K562 (cell line): ENCODE measurements at regions not wholly inside any gene's neighbourhood (a gene's known extent, or its start where the extent isn't known, plus 50 kb on each side); places are given as distances from the start of the nearest gene placed in this dataset.

Experiments
- ATAC-seq: fragments of 200-7000 bp; cut with Tn5 transposase; 3 replicates; pipeline ENCODE4 v1.9.1; 2020; ENCODE audit warnings: moderate library complexity
- BruUV-seq: library from RNA; stranded (reverse); fragments of 400-500 nt; replicated peaks from 2 replicates; lab custom pipeline; 2021; lab: Mats Ljungman, UMichigan
- CTCF ChIA-PET: fragments of 300-600 bp; formaldehyde crosslinking; extraction: SDS; loops from one replicate; lab custom pipeline; 2021; ENCODE audit warnings: low intra/inter-chr PET ratio; lab: Yijun Ruan, JAX
- POLR2A ChIA-PET: fragments of 300-600, 350-650 bp; sonication (Branson Sonifier 250); formaldehyde crosslinking; extraction: SDS; loops from one replicate; lab custom pipeline; 2021; ENCODE audit warnings: antibody characterized with exemption, inconsistent platforms; lab: Yijun Ruan, JAX
- DNase-seq, 4 experiments: peaks; one replicate each; pipeline versions ENCODE4 v3.0.0 to v3.0.0-alpha.2; 2011 to 2018; ENCODE audit warnings: low spot score in 3 of 4, mixed read lengths in 3 of 4; ENCODE audit errors: extremely low read depth in 1 of 4
- FAIRE-seq: peaks from 2 replicates; lab custom pipeline; 2011; peaks lifted over from hg19 to GRCh38; lab: Jason Lieb, UNC
- H2AFZ ChIP-seq: 2 replicates; pipeline ENCODE4 v1.6.0; 2011; ENCODE audit warnings: low read depth, low read length, control low read depth, inconsistent platforms
- H3K27ac ChIP-seq: fragments of 200-600 bp; 3 replicates; pipeline ENCODE4 v1.8.0; 2011; ENCODE audit warnings: low read depth, mild to moderate bottlenecking, control low read depth, inconsistent platforms, low read length, moderate library complexity, mixed read lengths; ENCODE audit errors: extremely low read depth
- H3K27me3 ChIP-seq, 2 experiments: fragments of 300-600 bp in 1 of 2; 2 replicates in 1 of 2; 3 replicates in 1 of 2; pipeline versions ENCODE4 v1.6.0 to v1.8.0; 2011; ENCODE audit warnings: inconsistent platforms in 2 of 2, low read length in 2 of 2, mild to moderate bottlenecking in 1 of 2, mixed read lengths in 1 of 2, moderate library complexity in 1 of 2; ENCODE audit not compliant: control insufficient read depth in 2 of 2, insufficient read depth in 2 of 2
- H3K36me3 ChIP-seq: fragments of 300-600 bp; 3 replicates; pipeline ENCODE4 v1.8.0; 2011; ENCODE audit warnings: mild to moderate bottlenecking, low read length, inconsistent platforms; ENCODE audit not compliant: control insufficient read depth, insufficient read depth
- H3K4me1 ChIP-seq, 2 experiments: fragments of 200-600 bp in 1 of 2; replicated peaks in 1 of 2; 2 replicates in 1 of 2; 3 replicates in 1 of 2; pipeline versions ENCODE4 v1.5.1 to v1.8.0; 2011; ENCODE audit warnings: inconsistent platforms in 2 of 2, low read length in 2 of 2, mild to moderate bottlenecking in 1 of 2, mixed read lengths in 1 of 2, moderate library complexity in 1 of 2; ENCODE audit not compliant: control insufficient read depth in 2 of 2, insufficient read depth in 2 of 2
- H3K4me2 ChIP-seq: 2 replicates; pipeline ENCODE4 v1.6.1; 2011; ENCODE audit warnings: low read length, control low read depth, inconsistent platforms, mixed read lengths; ENCODE audit not compliant: insufficient read depth
- H3K4me3 ChIP-seq: fragments of 200-600 bp; sonication (generic), shearing (Covaris generic); 2 replicates; pipeline ENCODE4 v1.5.1; 2016; ENCODE audit warnings: control low read depth, inconsistent platforms
- H3K79me2 ChIP-seq: fragments of 200-600 bp; 3 replicates; pipeline ENCODE4 v1.8.0; 2011; ENCODE audit warnings: low read length, inconsistent platforms; ENCODE audit not compliant: control insufficient read depth, insufficient read depth
- H3K9ac ChIP-seq, 2 experiments: 2 replicates each; pipeline versions ENCODE4 v1.6.0 to v1.6.1; 2011; ENCODE audit warnings: low read depth in 2 of 2, low read length in 2 of 2, control low read depth in 1 of 2, inconsistent platforms in 1 of 2, mild to moderate bottlenecking in 1 of 2, mixed read lengths in 1 of 2; ENCODE audit not compliant: insufficient read depth in 1 of 2
- H3K9me1 ChIP-seq: one replicate; pipeline ENCODE4 v1.6.0; 2011; ENCODE audit warnings: inconsistent platforms, mild to moderate bottlenecking, low read length, moderate library complexity; ENCODE audit not compliant: control insufficient read depth, insufficient read depth
- H3K9me3 ChIP-seq: replicated peaks from 2 replicates; pipeline ENCODE4 v1.5.1; 2011; ENCODE audit warnings: low read depth, low read length, inconsistent platforms; ENCODE audit not compliant: control insufficient read depth, insufficient read depth
- H4K20me1 ChIP-seq: replicated peaks from 2 replicates; pipeline ENCODE4 v1.6.1; 2011; ENCODE audit warnings: low read length, inconsistent platforms, mixed read lengths; ENCODE audit not compliant: control insufficient read depth, insufficient read depth
- ARID2 ChIP-seq: fragments of 450-650 bp; IDR thresholded peaks from 2 replicates; pipeline ENCODE4 v1.6.1; 2017; ENCODE audit warnings: antibody characterized with exemption, mild to moderate bottlenecking
- NFYB ChIP-seq: IDR thresholded peaks from 2 replicates; pipeline ENCODE4 v1.6.1; 2011; ENCODE audit warnings: mild to moderate bottlenecking, moderate library complexity; ENCODE audit not compliant: insufficient read length; ENCODE audit errors: extremely low read depth
- NR2C1 ChIP-seq, 2 experiments: fragments of 450-650 bp; IDR thresholded peaks; 2 replicates each; pipeline ENCODE4 v1.6.1; 2017; ENCODE audit warnings: mild to moderate bottlenecking in 2 of 2, antibody characterized with exemption in 1 of 2, inconsistent platforms in 1 of 2, missing compliant biosample characterization in 1 of 2, missing genetic modification characterization in 1 of 2
- POLR2H ChIP-seq: IDR thresholded peaks from 2 replicates; pipeline ENCODE4 v1.6.1; 2016; ENCODE audit warnings: missing genetic modification characterization, low read depth, mild to moderate bottlenecking, control low read depth, missing compliant biosample characterization, moderate library complexity
- SAP30 ChIP-seq: fragments of 200-600 bp; sonication (generic); IDR thresholded peaks from 2 replicates; pipeline ENCODE4 v1.6.1; 2012; ENCODE audit warnings: borderline replicate concordance, low read depth, mild to moderate bottlenecking, moderate library complexity, low read length, control low read depth, inconsistent platforms; ENCODE audit not compliant: insufficient read depth, poor library complexity, severe bottlenecking
- SOX6 ChIP-seq: fragments of 450-650 bp; IDR thresholded peaks from 2 replicates; pipeline ENCODE4 v1.6.1; 2014; ENCODE audit warnings: mild to moderate bottlenecking
- SP1 ChIP-seq: sonication (generic); formaldehyde crosslinking; IDR thresholded peaks from 2 replicates; pipeline ENCODE4 v1.8.1; 2022; ENCODE audit warnings: mild to moderate bottlenecking, missing genetic modification reagents
- TBP ChIP-seq: optimal IDR thresholded peaks from 2 replicates; pipeline ENCODE3; 2011; ENCODE audit warnings: low read depth, low read length, improper control_type of control experiment
- ZBTB7A ChIP-seq: IDR thresholded peaks from 2 replicates; pipeline ENCODE4 v1.6.1; 2011; ENCODE audit warnings: low read depth, mild to moderate bottlenecking, low read length, moderate library complexity, borderline replicate concordance; ENCODE audit not compliant: control insufficient read depth
- ZFP36 ChIP-seq: fragments of 150-350 bp; IDR thresholded peaks from 2 replicates; pipeline ENCODE4 v1.6.1; 2018; ENCODE audit warnings: low read length, low read depth; ENCODE audit not compliant: partially characterized antibody
- ZKSCAN3 ChIP-seq: fragments of 250-450 bp; sonication (Bioruptor Pico); IDR thresholded peaks from 2 replicates; pipeline ENCODE4 v1.4.0; 2020
- ZNF431 ChIP-seq: sonication (generic); formaldehyde crosslinking; IDR thresholded peaks from 2 replicates; pipeline ENCODE4 v1.8.0; 2022; ENCODE audit warnings: mild to moderate bottlenecking, missing genetic modification reagents
- ZNF561 ChIP-seq: fragments of 450-650 bp; formaldehyde crosslinking; conservative IDR thresholded peaks from 2 replicates; pipeline ENCODE4 v1.4.0; 2020; ENCODE audit warnings: mild to moderate bottlenecking, moderate library complexity
- whole genome bisulfite sequencing: fragments of 100-300 bp; shearing (Covaris generic); methylation state at CpG from one replicate; pipeline ENCODE4 v1.1.6; 2016; ENCODE audit warnings: low coverage, mixed read lengths; ENCODE audit not compliant: insufficient coverage; ENCODE audit errors: missing lambda C conversion rate; 5-methylcytosine and 5-hydroxymethylcytosine counted together
- in situ Hi-C: fragments of 300-500 bp; cut with MboI; formaldehyde crosslinking; loops from 4 replicates; pipeline ENCODE4 v1.15.0; 2018; ENCODE audit warnings: inconsistent platforms, mixed read lengths
- intact Hi-C: fragments of 100-400 bp; cut with micrococcal nuclease; formaldehyde crosslinking; loops from 2 replicates; pipeline ENCODE4 v1.14.2; 2022
- TF ChIP-seq, protein P1 (sequence below): IDR thresholded peaks from 3 replicates; pipeline ENCODE4 v1.6.1; 2011; ENCODE audit warnings: borderline replicate concordance, mild to moderate bottlenecking, moderate library complexity; ENCODE audit not compliant: insufficient read length; ENCODE audit errors: extremely low read depth
- TF ChIP-seq, protein P2 (sequence below): IDR thresholded peaks from 2 replicates; pipeline ENCODE4 v1.6.1; 2014; ENCODE audit warnings: antibody characterized with exemption
- TF ChIP-seq, protein P3 (sequence below): IDR thresholded peaks from 3 replicates; pipeline ENCODE4 v1.6.1; 2011; ENCODE audit warnings: borderline replicate concordance, mild to moderate bottlenecking; ENCODE audit not compliant: insufficient read length, insufficient read depth

DNA sequence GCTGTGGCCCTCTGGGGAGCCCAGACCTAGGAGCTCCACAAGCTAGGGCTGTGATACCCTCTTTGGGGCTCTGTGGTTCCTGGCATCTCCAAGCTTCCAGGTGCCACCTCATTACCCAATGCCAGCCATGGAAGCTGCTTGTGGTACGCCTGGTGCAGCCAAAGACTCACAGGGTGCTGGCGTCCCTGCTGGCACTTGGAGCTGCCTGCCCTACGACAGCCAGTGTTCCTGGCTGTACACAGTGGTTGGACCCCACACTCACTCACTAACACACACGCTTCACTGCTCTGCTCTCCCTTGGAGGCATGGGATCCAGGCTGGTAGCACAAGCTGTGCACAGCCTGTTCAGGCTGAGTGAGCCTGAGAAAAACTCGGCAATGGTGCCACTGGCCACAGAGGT, 894.1 kb upstream of the PHF14 start:
- no peak for DNase-seq
- no peak for FAIRE-seq
- Histone ChIP-seq H3K27me3 (no peaks in the 10 kb centered on the region), H4K20me1 (no peaks in the 10 kb centered on the region), H3K4me3 (no peak overlapping the region), H3K9ac (no peak overlapping the region), H3K79me2 (peaks cover 5% of the 10 kb centered on the region; the same call in 1 of the 3 replicates), H3K9me3 (no peaks in the 10 kb centered on the region), H3K36me3 (no peaks in the 10 kb centered on the region), H3K4me2 (no peak overlapping the region), H2AFZ (no peak overlapping the region), H3K9me1 (no peaks in the 10 kb centered on the region), H3K4me1 (no peaks in the 10 kb centered on the region), H3K27ac (no peak overlapping the region)
- ChIA-PET CTCF (no interaction called here), POLR2A (no interaction called here)
- intact Hi-C loops, result no loop called here
- no TSS peak for BruUV-seq
- in situ Hi-C loops, result no loop called here
- no peak for ATAC-seq
- 1% methylated on average over 5 of the region's 5 CpGs for WGBS
- TF ChIP-seq SOX6, result no peak
- no peak for TF ChIP-seq SAP30
- TF ChIP-seq ZFP36, result no peak
- TF ChIP-seq POLR2H (tag), result no peak
- no peak for TF ChIP-seq ZNF561 (CRISPR knock-in tag)
- no peak for TF ChIP-seq ZNF431 (CRISPR knock-in tag)
- no peak for TF ChIP-seq ZKSCAN3 (CRISPR knock-in tag)
- TF ChIP-seq NFYB, result no peak
- TF ChIP-seq, protein P1, sequence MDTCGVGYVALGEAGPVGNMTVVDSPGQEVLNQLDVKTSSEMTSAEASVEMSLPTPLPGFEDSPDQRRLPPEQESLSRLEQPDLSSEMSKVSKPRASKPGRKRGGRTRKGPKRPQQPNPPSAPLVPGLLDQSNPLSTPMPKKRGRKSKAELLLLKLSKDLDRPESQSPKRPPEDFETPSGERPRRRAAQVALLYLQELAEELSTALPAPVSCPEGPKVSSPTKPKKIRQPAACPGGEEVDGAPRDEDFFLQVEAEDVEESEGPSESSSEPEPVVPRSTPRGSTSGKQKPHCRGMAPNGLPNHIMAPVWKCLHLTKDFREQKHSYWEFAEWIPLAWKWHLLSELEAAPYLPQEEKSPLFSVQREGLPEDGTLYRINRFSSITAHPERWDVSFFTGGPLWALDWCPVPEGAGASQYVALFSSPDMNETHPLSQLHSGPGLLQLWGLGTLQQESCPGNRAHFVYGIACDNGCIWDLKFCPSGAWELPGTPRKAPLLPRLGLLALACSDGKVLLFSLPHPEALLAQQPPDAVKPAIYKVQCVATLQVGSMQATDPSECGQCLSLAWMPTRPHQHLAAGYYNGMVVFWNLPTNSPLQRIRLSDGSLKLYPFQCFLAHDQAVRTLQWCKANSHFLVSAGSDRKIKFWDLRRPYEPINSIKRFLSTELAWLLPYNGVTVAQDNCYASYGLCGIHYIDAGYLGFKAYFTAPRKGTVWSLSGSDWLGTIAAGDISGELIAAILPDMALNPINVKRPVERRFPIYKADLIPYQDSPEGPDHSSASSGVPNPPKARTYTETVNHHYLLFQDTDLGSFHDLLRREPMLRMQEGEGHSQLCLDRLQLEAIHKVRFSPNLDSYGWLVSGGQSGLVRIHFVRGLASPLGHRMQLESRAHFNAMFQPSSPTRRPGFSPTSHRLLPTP, result no peak
- TF ChIP-seq NR2C1 (IDR thresholded peaks at IDR 0.05), result no peak
- no peak for TF ChIP-seq NR2C1 (tag; IDR thresholded peaks at IDR 0.05)
- no peak for TF ChIP-seq SP1 (CRISPR knock-in tag)
- no peak for TF ChIP-seq ARID2
- TF ChIP-seq ZBTB7A, result no peak
- TF ChIP-seq, protein P2, sequence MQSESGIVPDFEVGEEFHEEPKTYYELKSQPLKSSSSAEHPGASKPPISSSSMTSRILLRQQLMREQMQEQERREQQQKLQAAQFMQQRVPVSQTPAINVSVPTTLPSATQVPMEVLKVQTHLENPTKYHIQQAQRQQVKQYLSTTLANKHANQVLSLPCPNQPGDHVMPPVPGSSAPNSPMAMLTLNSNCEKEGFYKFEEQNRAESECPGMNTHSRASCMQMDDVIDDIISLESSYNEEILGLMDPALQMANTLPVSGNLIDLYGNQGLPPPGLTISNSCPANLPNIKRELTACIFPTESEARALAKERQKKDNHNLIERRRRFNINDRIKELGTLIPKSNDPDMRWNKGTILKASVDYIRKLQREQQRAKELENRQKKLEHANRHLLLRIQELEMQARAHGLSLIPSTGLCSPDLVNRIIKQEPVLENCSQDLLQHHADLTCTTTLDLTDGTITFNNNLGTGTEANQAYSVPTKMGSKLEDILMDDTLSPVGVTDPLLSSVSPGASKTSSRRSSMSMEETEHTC, result no peak
- TF ChIP-seq, protein P3, sequence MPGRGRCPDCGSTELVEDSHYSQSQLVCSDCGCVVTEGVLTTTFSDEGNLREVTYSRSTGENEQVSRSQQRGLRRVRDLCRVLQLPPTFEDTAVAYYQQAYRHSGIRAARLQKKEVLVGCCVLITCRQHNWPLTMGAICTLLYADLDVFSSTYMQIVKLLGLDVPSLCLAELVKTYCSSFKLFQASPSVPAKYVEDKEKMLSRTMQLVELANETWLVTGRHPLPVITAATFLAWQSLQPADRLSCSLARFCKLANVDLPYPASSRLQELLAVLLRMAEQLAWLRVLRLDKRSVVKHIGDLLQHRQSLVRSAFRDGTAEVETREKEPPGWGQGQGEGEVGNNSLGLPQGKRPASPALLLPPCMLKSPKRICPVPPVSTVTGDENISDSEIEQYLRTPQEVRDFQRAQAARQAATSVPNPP, result no peak
- TF ChIP-seq TBP, result no peak
